ENCODE measurements at regions not wholly inside any gene's neighbourhood (a gene's known extent, or its start where the extent isn't known, plus 50 kb on each side); places are given as distances from the start of the nearest gene placed in this dataset.

GRCh38 chr13:85657942-85658341 is 141.3 kb downstream of the SLITRK6 start:
- TF ChIP-seq POLR2AphosphoS5 (IDR thresholded peaks at IDR 0.05; ENCODE audit: low read depth, low read length) (no peak), REST (IDR thresholded peaks at IDR 0.05; ENCODE audit: insufficient read depth in 1 of 2, low read depth in 2 of 2, low read length in 2 of 2) (no peak), SIN3A (IDR thresholded peaks at IDR 0.05; ENCODE audit: borderline replicate concordance, insufficient read depth, low read length) (no peak), FOXP2 (optimal IDR thresholded peaks at IDR 0.05; ENCODE audit: borderline replicate concordance, extremely low read depth, extremely low read length, insufficient read depth) (no peak), TAF1 (IDR thresholded peaks at IDR 0.05; ENCODE audit: borderline replicate concordance, insufficient read depth, low read length) (no peak)

GRCh38 chr13:85655040-85655439 is 144.2 kb downstream of the SLITRK6 start:
- no peak for TF ChIP-seq FOXP2 (optimal IDR thresholded peaks at IDR 0.05; ENCODE audit: borderline replicate concordance, extremely low read depth, extremely low read length, insufficient read depth)
- TF ChIP-seq TAF1 (IDR thresholded peaks at IDR 0.05; ENCODE audit: borderline replicate concordance, insufficient read depth, low read length) = no peak
- no peak for TF ChIP-seq SIN3A (IDR thresholded peaks at IDR 0.05; ENCODE audit: borderline replicate concordance, insufficient read depth, low read length)
- TF ChIP-seq REST (IDR thresholded peaks at IDR 0.05; ENCODE audit: insufficient read depth in 1 of 2, low read depth in 2 of 2, low read length in 2 of 2) = no peak
- no peak for TF ChIP-seq POLR2AphosphoS5 (IDR thresholded peaks at IDR 0.05; ENCODE audit: low read depth, low read length)

GRCh38 chr13:85654227-85654626 is 145.0 kb downstream of the SLITRK6 start:
- TF ChIP-seq SIN3A (IDR thresholded peaks at IDR 0.05; ENCODE audit: borderline replicate concordance, insufficient read depth, low read length) (no peak), REST (IDR thresholded peaks at IDR 0.05; ENCODE audit: insufficient read depth in 1 of 2, low read depth in 2 of 2, low read length in 2 of 2) (no peak), POLR2AphosphoS5 (IDR thresholded peaks at IDR 0.05; ENCODE audit: low read depth, low read length) (no peak), TAF1 (IDR thresholded peaks at IDR 0.05; ENCODE audit: borderline replicate concordance, insufficient read depth, low read length) (no peak), FOXP2 (optimal IDR thresholded peaks at IDR 0.05; ENCODE audit: borderline replicate concordance, extremely low read depth, extremely low read length, insufficient read depth) (no peak)

- TF ChIP-seq POLR2AphosphoS5 (IDR thresholded peaks at IDR 0.05; ENCODE audit: low read depth, low read length) (no peak), REST (IDR thresholded peaks at IDR 0.05; ENCODE audit: insufficient read depth in 1 of 2, low read depth in 2 of 2, low read length in 2 of 2) (no peak), FOXP2 (optimal IDR thresholded peaks at IDR 0.05; ENCODE audit: borderline replicate concordance, extremely low read depth, extremely low read length, insufficient read depth) (no peak), TAF1 (IDR thresholded peaks at IDR 0.05; ENCODE audit: borderline replicate concordance, insufficient read depth, low read length) (no peak), SIN3A (IDR thresholded peaks at IDR 0.05; ENCODE audit: borderline replicate concordance, insufficient read depth, low read length) (no peak)
Measured at GRCh38 chr13:85653681-85654080, 145.5 kb downstream of the SLITRK6 start.

- TF ChIP-seq POLR2AphosphoS5 (IDR thresholded peaks at IDR 0.05; ENCODE audit: low read depth, low read length) (no peak), TAF1 (IDR thresholded peaks at IDR 0.05; ENCODE audit: borderline replicate concordance, insufficient read depth, low read length) (no peak), REST (IDR thresholded peaks at IDR 0.05; ENCODE audit: insufficient read depth in 1 of 2, low read depth in 2 of 2, low read length in 2 of 2) (no peak), SIN3A (IDR thresholded peaks at IDR 0.05; ENCODE audit: borderline replicate concordance, insufficient read depth, low read length) (no peak), FOXP2 (optimal IDR thresholded peaks at IDR 0.05; ENCODE audit: borderline replicate concordance, extremely low read depth, extremely low read length, insufficient read depth) (no peak)
Measured at GRCh38 chr13:85652491-85652890, 146.7 kb downstream of the SLITRK6 start.
